Transverse colon (tissue), 4 donors: ENCODE measurements at regions not wholly inside any gene's neighbourhood (a gene's known extent, or its start where the extent isn't known, plus 50 kb on each side); places are given as distances from the start of the nearest gene placed in this dataset.

ENCODE experiments used
- DNase-seq: peaks from one replicate; pipeline ENCODE4 v3.0.0-alpha.2; 2019
- H3K27ac ChIP-seq, 4 donors: fragments of 200-600 bp; sonication (generic); 2 replicates each; pipeline ENCODE4 v1.5.1; 2016 to 2018; ENCODE audit warnings: inconsistent platforms in 4 of 4
- H3K27me3 ChIP-seq: fragments of 200-600 bp; sonication (generic); 2 replicates; pipeline ENCODE4 v1.5.1; 2017; ENCODE audit warnings: inconsistent platforms
- H3K36me3 ChIP-seq, 4 donors: fragments of 200-600 bp; sonication (generic); 2 replicates each; pipeline ENCODE4 v1.5.1; 2017 to 2019; ENCODE audit warnings: inconsistent platforms in 4 of 4
- H3K4me1 ChIP-seq, 4 donors: fragments of 200-600 bp; sonication (generic); 2 replicates each; pipeline ENCODE4 v1.5.1; 2017 to 2020; ENCODE audit warnings: inconsistent platforms in 4 of 4
- H3K4me3 ChIP-seq, 4 donors: fragments of 200-600 bp; sonication (generic); 1 replicate in 1 of 4; 2 replicates in 3 of 4; pipeline versions ENCODE4 v1.5.1 to v1.6.1; 2017 to 2019; ENCODE audit warnings: inconsistent platforms in 4 of 4
- H3K9me3 ChIP-seq, 2 donors: fragments of 200-600 bp; sonication (generic); 2 replicates each; pipeline ENCODE4 v1.5.1; 2017 to 2019; ENCODE audit warnings: inconsistent platforms in 2 of 2
- CTCF ChIP-seq, 5 experiments: fragments of 200-600 bp in 3 of 5; fragments of 450-650 bp in 2 of 5; sonication (generic) in 3 of 5; IDR thresholded peaks; 1 replicate in 2 of 5; 2 replicates in 3 of 5; pipeline ENCODE4 v1.5.1; 2016 to 2017; ENCODE audit warnings: antibody characterized with exemption in 5 of 5, inconsistent platforms in 3 of 5, mild to moderate bottlenecking in 2 of 5, moderate library complexity in 1 of 5
- EP300 ChIP-seq: sonication (generic); formaldehyde crosslinking; IDR thresholded peaks from one replicate; pipeline ENCODE4 v1.6.1; 2017; ENCODE audit warnings: antibody characterized with exemption, low read depth
- POLR2A ChIP-seq: fragments of 450-650 bp; IDR thresholded peaks from one replicate; pipeline ENCODE4 v1.6.1; 2016; ENCODE audit warnings: antibody characterized with exemption, mild to moderate bottlenecking, moderate library complexity
- POLR2AphosphoS5 ChIP-seq, 3 donors: sonication (generic); formaldehyde crosslinking; IDR thresholded peaks; one replicate each; pipeline ENCODE4 v1.6.1; 2016; ENCODE audit warnings: antibody characterized with exemption in 3 of 3
- WGBS, 2 donors: methylation state at CpG; one replicate each; pipeline ENCODE4 v1.1.5; 2018; ENCODE audit warnings: low coverage in 1 of 2; 5-methylcytosine and 5-hydroxymethylcytosine counted together
- in situ Hi-C, 4 donors: fragments of 200-750 bp; cut with MboI; loops; one replicate each; pipeline versions ENCODE4 v1.15.0 to v1.15.1; 2017; ENCODE audit warnings: low sequenced_read_pairs in 3 of 4, low pct_ligation_motif_present in 1 of 4, low pct_unique_long_range_greater_than_20kb in 1 of 4
- intact Hi-C: fragments of 100-400 bp; cut with DNase I; formaldehyde crosslinking; loops from one replicate; pipeline ENCODE4 v1.15.1; 2023; ENCODE audit warnings: low total_unique reads

- H3K4me1 ChIP-seq: no peaks in the 10 kb centered on the region
- no peaks in the 10 kb centered on the region for H3K27me3 ChIP-seq
- DNase-seq: no peak
- 52 to 66% methylated on average over 6 of the region's 6 CpGs for WGBS, 2 donors
- no peaks in the 10 kb centered on the region for H3K36me3 ChIP-seq
- in situ Hi-C loops (no loop called here), intact Hi-C loops (no loop called here)
- no peak overlapping the region for H3K4me3 ChIP-seq
- no peak overlapping the region for H3K27ac ChIP-seq
- H3K9me3 ChIP-seq: no peaks in the 10 kb centered on the region
- TF ChIP-seq POLR2A (no peak), EP300 (no peak), POLR2AphosphoS5 (IDR thresholded peaks at IDR 0.05) (no peak), CTCF (IDR thresholded peaks at IDR 0.05) (no peak)
Observed at GRCh38 chr3:182183716-182184430, 472.1 kb downstream of the SOX2 start.

- H3K9me3 ChIP-seq: no peaks in the 10 kb centered on the region
- in situ Hi-C loops (no loop called here), intact Hi-C loops (no loop called here)
- H3K4me1 ChIP-seq: no peaks in the 10 kb centered on the region
- H3K4me3 ChIP-seq: no peak overlapping the region
- WGBS, 2 donors: 17 to 64% methylated on average over 1 of the region's 1 CpG
- no peak for DNase-seq
- H3K36me3 ChIP-seq: no peaks in the 10 kb centered on the region
- TF ChIP-seq CTCF (IDR thresholded peaks at IDR 0.05) (no peak), EP300 (no peak), POLR2A (no peak), POLR2AphosphoS5 (IDR thresholded peaks at IDR 0.05) (no peak)
- H3K27ac ChIP-seq: no peak overlapping the region
- H3K27me3 ChIP-seq: no peaks in the 10 kb centered on the region
Observed at GRCh38 chr3:182185313-182185712, 473.6 kb downstream of the SOX2 start.

GRCh38 chr3:182190056-182190455 lies 478.3 kb downstream of the SOX2 start:
- no peaks in the 10 kb centered on the region for H3K9me3 ChIP-seq
- in situ Hi-C loops (no loop called here), intact Hi-C loops (no loop called here)
- WGBS, 2 donors: 78 to 88% methylated on average over 2 of the region's 2 CpGs
- no peak overlapping the region for H3K27ac ChIP-seq
- no peaks in the 10 kb centered on the region for H3K36me3 ChIP-seq
- H3K4me1 ChIP-seq: no peaks in the 10 kb centered on the region
- no peak for TF ChIP-seq POLR2AphosphoS5 (IDR thresholded peaks at IDR 0.05)
- no peak for TF ChIP-seq EP300
- TF ChIP-seq CTCF (IDR thresholded peaks at IDR 0.05): no peak
- no peak for TF ChIP-seq POLR2A
- H3K27me3 ChIP-seq: no peaks in the 10 kb centered on the region
- H3K4me3 ChIP-seq: no peak overlapping the region
- DNase-seq: no peak

GRCh38 chr3:182198345-182198744 lies 486.6 kb downstream of the SOX2 start:
- Histone ChIP-seq H3K9me3 (no peaks in the 10 kb centered on the region), H3K4me3 (no peak overlapping the region), H3K36me3 (no peaks in the 10 kb centered on the region), H3K27me3 (no peaks in the 10 kb centered on the region), H3K27ac (no peak overlapping the region), H3K4me1 (no peaks in the 10 kb centered on the region)
- DNase-seq: no peak
- intact Hi-C loops (no loop called here), in situ Hi-C loops (no loop called here)
- TF ChIP-seq POLR2A (no peak), EP300 (no peak), POLR2AphosphoS5 (IDR thresholded peaks at IDR 0.05) (no peak), CTCF (IDR thresholded peaks at IDR 0.05) (no peak)
- 71 to 82% methylated on average over 1 of the region's 1 CpG for WGBS, 2 donors
